Kidney epithelial cell (primary cell): ENCODE measurements at regions not wholly inside any gene's neighbourhood (a gene's known extent, or its start where the extent isn't known, plus 50 kb on each side); places are given as distances from the start of the nearest gene placed in this dataset.

ENCODE experiments used
- DNase-seq: peaks from one replicate; pipeline ENCODE4 v3.0.0-alpha.2; 2010; ENCODE audit warnings: low read depth
- H3K27me3 ChIP-seq: 2 replicates; pipeline ENCODE4 v1.6.0; 2011; ENCODE audit warnings: low read length; ENCODE audit not compliant: control insufficient read depth, insufficient read depth
- H3K36me3 ChIP-seq: 2 replicates; pipeline ENCODE4 v1.5.1; 2011; ENCODE audit warnings: low read length; ENCODE audit not compliant: control insufficient read depth, insufficient read depth
- H3K4me3 ChIP-seq: 2 replicates; pipeline ENCODE4 v1.5.1; 2011; ENCODE audit warnings: low read depth, mild to moderate bottlenecking, control low read depth, low read length
- CTCF ChIP-seq: IDR thresholded peaks from 2 replicates; pipeline ENCODE4 v1.5.1; 2011; ENCODE audit warnings: mild to moderate bottlenecking, moderate library complexity, low read length, control low read depth, inconsistent platforms; ENCODE audit not compliant: insufficient read depth, poor library complexity, severe bottlenecking

- Histone ChIP-seq H3K27me3 (no peaks in the 10 kb centered on the region), H3K36me3 (no peaks in the 10 kb centered on the region), H3K4me3 (no peak overlapping the region)
- no peak for TF ChIP-seq CTCF
- DNase-seq = no peak
These were observed 277.6 kb downstream of the CDH10 start for GRCh38 chr5:24367216-24367615.

- no peaks in the 10 kb centered on the region for H3K27me3 ChIP-seq
- DNase-seq = no peak
- TF ChIP-seq CTCF = no peak
- no peak overlapping the region for H3K4me3 ChIP-seq
- no peaks in the 10 kb centered on the region for H3K36me3 ChIP-seq
These were observed 276.7 kb downstream of the CDH10 start for GRCh38 chr5:24368115-24368514.

- no peak for DNase-seq
- Histone ChIP-seq H3K27me3 (no peaks in the 10 kb centered on the region), H3K4me3 (no peak overlapping the region), H3K36me3 (no peaks in the 10 kb centered on the region)
- TF ChIP-seq CTCF = no peak
These were observed 268.6 kb downstream of the CDH10 start for GRCh38 chr5:24376210-24376609.

GRCh38 chr5:24376616-24377015 lies 268.2 kb downstream of the CDH10 start:
- H3K4me3 ChIP-seq = no peak overlapping the region
- no peaks in the 10 kb centered on the region for H3K27me3 ChIP-seq
- DNase-seq = no peak
- no peaks in the 10 kb centered on the region for H3K36me3 ChIP-seq
- no peak for TF ChIP-seq CTCF

GRCh38 chr5:24381861-24382489 lies 262.8 kb downstream of the CDH10 start:
- Histone ChIP-seq H3K4me3 (no peak overlapping the region), H3K36me3 (no peaks in the 10 kb centered on the region), H3K27me3 (no peaks in the 10 kb centered on the region)
- TF ChIP-seq CTCF = no peak
- DNase-seq = peak; percentile 26

GRCh38 chr5:24385070-24385469 lies 259.7 kb downstream of the CDH10 start:
- no peak for DNase-seq
- no peaks in the 10 kb centered on the region for H3K27me3 ChIP-seq
- TF ChIP-seq CTCF = no peak
- H3K36me3 ChIP-seq = no peaks in the 10 kb centered on the region
- no peak overlapping the region for H3K4me3 ChIP-seq
